ENCODE measurements at regions not wholly inside any gene's neighbourhood (a gene's known extent, or its start where the extent isn't known, plus 50 kb on each side); places are given as distances from the start of the nearest gene placed in this dataset.
"Not testable (repeated sequence)": the region's sequence is repeated elsewhere in the genome, so short reads cannot be mapped to it uniquely, and the experiment has no call there.

DNA sequence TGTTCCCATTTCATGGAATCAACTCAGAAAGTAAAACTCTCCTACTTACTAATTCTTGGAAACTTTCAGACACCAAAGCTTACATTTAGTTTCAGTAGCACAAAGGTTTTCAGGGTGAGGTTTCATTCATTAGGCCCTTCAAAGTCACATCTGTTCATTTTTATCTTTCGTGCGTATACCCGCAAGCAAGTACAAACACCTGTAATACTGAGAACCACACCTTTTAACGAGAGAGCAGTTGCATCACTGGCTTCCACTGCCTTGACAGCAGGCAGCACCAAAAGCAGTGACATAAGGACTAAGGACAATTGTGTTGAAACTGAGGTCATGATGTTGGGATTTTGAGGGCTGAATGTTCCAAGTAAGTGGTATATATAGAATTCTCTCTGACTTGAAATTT lies 60.5 kb downstream of the GOLGA6L22 start:
- not testable (repeated sequence) for DNase-seq

GRCh38 chr15:22526537-22526936 lies 67.8 kb downstream of the GOLGA6L22 start:
- not testable (repeated sequence) for DNase-seq

DNA sequence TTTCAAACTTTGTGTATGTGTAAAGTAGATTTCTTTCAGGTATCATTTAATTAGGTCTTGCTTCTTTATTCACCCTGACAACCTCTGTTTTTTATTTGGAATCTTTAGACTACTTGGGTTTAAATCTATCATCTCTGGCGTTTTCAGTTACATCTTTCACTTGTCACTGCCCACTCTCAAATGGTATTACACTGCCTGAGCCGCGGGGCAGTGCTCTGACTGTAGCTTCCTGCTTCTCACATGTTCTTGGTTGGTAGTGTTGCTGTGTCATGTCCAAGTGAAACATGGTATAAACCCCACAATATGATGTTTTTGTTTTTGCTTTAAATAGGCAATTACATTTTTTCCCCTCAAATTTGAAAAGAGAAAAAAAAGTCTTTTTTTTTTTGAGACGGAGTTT lies 68.3 kb downstream of the GOLGA6L22 start:
- not testable (repeated sequence) for DNase-seq

DNA sequence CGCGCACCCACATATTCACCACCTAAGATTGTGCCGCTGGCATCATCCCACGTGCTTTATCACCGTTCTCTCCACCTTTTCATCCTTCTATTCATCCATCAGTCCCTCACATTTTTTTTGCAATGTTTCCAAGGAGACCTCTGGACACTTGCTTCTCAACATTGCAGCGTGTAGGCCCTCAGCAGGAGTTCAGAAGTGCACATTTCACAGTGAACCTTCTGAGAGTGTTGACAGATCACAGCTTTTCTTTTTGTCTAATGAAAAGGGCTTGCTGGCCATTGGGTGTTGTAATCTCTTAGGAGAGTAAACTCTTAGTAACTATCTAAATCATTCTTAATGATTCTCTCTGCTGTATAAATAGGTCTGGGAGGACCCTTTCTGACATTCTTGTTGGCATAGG lies 70.5 kb downstream of the GOLGA6L22 start:
- not testable (repeated sequence) for DNase-seq

- DNase-seq, result not testable (repeated sequence)
Measured at GRCh38 chr15:22559701-22560100, 101.0 kb downstream of the GOLGA6L22 start.

GRCh38 chr15:22561716-22562115 lies 103.0 kb downstream of the GOLGA6L22 start:
- DNase-seq, result not testable (repeated sequence)

- not testable (repeated sequence) for DNase-seq
Measured at GRCh38 chr15:22566510-22566909, 107.8 kb downstream of the GOLGA6L22 start.

DNA sequence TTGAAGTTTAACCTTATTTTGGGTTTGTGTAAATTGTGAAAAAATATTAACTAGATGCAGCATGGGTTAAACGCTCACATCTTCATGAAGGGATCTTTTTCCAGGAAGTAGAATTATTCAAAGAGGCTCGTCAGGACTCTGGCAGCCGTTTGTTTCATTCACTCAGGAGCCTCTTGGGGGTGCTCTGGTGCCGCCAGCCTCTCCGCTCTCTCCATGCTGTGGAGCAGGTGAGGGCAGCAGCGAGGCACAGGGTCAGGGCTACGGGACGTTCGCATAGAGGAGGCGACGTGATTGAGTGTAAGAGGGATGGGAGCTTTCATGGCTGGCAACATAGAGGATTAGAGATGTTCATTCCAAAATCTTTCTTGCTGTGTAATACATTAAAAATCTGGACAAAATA lies 110.8 kb downstream of the GOLGA6L22 start:
- not testable (repeated sequence) for DNase-seq

- DNase-seq, result not testable (repeated sequence)
Measured at GRCh38 chr15:22572152-22572735, 113.5 kb downstream of the GOLGA6L22 start.

GRCh38 chr15:22572792-22573191 lies 114.1 kb downstream of the GOLGA6L22 start:
- DNase-seq, result not testable (repeated sequence)

DNA sequence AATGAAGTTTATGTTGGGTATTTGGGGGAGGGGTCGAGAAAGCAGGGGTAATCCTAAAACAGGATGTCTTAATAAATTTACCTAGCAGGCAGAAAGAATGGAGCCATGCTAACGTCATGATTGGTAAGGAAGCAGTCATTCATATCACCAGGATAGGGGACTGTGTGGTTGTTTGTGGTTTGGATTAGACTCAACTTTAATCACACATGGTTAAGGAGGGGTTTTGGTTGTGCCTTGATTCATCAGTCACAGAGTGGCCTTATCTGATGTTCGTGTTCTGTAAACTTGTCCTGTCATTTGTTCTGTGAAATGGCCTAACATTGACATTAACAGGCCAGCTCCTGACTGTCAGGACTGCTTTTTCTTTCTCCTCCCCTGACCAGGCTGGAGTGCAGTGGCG lies 119.1 kb downstream of the GOLGA6L22 start:
- DNase-seq, result not testable (repeated sequence)

- not testable (repeated sequence) for DNase-seq
Measured at GRCh38 chr15:22579213-22579612, 120.5 kb downstream of the GOLGA6L22 start.

- not testable (repeated sequence) for DNase-seq
Measured at GRCh38 chr15:22587391-22587790, 128.7 kb downstream of the GOLGA6L22 start.

DNA sequence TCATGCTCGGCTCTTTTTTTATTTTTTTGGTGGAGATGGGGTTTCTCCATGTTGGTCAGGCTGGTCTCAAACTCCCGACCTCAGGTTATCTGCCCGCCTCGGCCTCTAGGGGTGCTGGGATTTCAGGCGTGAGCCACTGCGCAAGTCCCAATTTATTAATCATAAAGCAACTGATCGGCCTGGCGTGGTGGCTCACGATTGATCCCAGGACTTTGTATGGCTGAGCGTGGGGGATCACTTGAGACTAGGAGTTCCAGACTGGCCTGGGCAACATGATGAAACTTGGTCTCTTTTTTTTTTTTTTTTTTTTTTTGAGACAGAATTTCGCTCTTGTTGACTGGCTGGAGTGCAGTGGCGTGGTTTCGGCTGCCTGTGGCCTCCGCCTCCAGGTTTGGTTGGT lies 139.8 kb downstream of the GOLGA6L22 start:
- DNase-seq, result not testable (repeated sequence)

DNA sequence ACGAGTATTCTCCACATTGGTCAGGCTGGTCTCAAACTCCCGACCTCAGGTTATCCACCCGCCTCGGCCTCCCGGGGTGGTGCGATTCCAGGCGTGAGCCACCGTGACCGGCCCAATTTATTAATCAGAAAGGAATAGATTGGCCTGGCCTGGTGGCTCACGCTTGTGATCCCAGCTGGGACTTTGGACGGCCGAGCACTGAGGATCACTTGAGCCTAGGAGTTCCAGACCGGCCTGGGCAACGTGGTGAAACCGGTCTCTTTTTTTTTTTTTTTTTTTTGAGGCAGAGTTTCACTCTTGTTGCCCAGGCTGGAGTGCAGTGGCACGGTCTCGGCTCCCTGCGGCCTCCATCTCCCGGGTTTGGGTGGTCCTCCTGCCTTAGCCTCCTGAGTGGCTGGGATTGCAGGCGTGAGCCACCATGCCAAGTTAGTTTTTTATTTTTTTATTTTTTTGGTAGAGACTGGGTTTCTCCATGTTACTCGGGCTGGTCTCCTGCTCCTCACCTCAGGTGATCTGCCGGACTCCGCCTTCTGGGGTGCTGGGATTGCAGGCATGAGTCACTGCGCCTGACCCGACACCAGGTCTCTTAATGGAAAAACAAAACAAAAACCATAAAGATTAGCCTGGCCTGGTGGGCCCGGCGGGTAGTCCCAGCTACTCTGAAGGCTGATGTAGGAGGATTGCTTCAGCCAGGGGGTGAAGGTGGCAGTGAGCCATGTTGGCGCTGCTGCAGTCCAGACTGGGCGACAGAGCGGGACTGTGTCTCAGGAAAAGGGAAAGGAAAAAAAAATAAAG lies 141.0 kb downstream of the GOLGA6L22 start:
- DNase-seq, result not testable (repeated sequence)

DNA sequence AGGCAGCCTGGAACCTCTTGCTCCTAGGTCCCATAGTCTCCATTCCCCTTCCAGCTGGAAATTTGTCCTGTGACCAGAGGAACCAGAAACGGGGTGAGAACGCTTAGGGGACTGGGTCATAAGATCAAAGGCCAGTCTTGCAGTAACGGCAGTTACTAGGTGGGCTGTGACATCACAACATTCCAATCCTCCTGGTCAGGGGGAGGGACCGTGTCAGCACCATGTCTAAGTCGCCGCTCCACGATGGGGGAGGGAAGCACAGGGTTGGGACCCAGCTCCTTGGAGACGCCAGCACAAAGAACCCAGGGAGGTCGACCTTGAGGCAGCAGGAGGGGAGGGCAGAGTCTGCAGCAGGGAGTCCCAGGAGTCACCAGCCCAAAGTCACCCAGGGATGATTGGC lies 158.3 kb downstream of the GOLGA6L22 start:
- not testable (repeated sequence) for DNase-seq

GRCh38 chr15:22631789-22632188 lies 154.7 kb upstream of the NIPA1 start:
- DNase-seq, result not testable (repeated sequence)

DNA sequence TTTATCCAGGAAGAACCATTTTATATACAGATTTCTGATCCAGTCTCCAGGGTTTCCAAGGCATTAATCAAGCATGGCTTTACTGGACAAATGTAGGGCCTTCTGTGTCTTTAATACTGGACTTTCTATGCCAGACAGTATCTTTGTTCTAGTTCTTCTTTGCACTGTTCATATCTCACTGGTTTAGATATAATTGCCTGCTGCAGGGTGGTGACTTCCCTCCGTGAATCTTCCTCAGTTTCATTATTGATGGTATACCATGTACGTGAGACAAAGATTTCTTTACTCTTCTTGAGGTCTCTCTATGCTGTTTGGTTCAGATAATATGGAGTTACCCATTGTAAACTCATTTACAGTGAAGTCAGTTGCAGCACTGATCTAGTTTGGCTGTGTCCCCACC lies 146.5 kb upstream of the NIPA1 start:
- DNase-seq, result not testable (repeated sequence)

DNA sequence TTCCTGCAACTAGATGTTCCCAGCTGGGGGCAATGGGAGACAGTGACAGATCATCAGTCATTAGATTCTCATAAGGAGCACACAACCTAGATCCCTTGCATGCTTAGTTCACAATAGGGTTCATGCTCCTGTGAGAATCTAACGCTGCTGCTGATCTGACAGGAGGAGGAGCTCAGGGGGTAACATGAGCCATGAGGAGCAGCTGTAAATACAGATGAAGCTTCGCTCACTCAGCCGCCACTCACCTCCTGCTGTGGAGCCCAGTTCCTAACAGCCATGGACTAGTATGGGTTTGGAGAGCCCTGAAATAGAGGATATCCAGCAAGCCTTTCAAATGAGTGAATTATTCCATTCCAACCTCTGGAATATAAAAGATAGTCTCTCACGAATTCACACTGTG lies 137.0 kb upstream of the NIPA1 start:
- not testable (repeated sequence) for DNase-seq

GRCh38 chr15:22651179-22651578 lies 135.3 kb upstream of the NIPA1 start:
- not testable (repeated sequence) for DNase-seq

GRCh38 chr15:22664294-22665058 lies 122.0 kb upstream of the NIPA1 start:
- not testable (repeated sequence) for DNase-seq

DNA sequence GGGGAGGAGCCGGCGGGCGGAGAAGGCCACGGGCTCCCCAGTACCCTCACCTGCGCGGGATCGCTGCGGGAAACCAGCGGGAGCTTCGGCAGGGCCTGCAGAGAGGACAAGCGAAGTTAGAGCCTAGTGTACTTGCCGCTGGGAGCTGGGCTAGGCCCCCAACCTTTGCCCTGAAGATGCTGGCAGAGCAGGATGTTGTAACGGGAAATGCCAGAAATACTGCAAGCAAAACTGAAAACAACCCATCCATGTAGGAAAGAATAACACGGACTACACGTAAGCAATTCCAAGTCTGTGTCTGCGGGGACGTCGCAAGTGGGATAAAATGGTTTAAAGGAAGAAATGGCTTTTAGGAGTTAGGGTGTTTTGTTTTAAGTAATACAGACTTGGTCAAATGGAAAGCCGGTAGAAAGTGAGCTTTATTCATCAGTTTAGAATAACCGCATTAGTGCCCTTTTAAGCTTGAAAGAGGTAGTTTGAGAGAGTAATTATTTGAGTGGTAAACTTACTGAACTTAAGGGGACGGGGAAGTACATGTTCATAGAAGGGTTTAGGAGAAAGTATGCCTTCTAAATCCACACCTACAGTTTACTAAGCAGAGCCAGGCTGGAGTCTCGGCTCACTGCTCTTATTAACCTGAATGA lies 121.3 kb upstream of the NIPA1 start:
- DNase-seq, result not testable (repeated sequence)

DNA sequence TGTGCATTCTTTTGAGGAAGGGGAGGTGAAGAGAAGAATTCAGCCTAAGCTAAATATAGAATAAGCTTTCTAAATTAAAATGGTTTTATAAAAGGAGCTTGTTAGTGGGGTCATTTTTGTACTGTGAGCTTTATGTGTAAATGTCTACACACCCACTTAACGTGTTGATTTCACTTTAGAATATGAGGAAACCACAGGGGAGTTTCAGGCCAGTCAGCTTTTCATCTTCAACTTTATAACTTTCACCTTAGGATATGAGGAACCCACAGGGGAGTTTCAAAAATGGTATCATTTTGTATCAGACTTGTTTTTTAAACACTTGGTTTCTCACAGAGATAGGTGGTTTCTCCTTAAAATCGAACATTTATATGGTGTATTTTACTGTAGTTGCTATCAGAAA lies 120.7 kb upstream of the NIPA1 start:
- not testable (repeated sequence) for DNase-seq

All from activated T-cell treated with anti-CD3 and anti-CD28 coated beads for 4 hours (primary cell).